Peyer's patch (tissue), 4 donors: ENCODE measurements at regions not wholly inside any gene's neighbourhood (a gene's known extent, or its start where the extent isn't known, plus 50 kb on each side); places are given as distances from the start of the nearest gene placed in this dataset.

ENCODE experiments used
- POLR2A ChIP-seq, 2 donors: fragments of 450-650 bp; IDR thresholded peaks; one replicate each; pipeline ENCODE4 v1.5.1; 2017; ENCODE audit warnings: antibody characterized with exemption in 2 of 2, mild to moderate bottlenecking in 2 of 2, moderate library complexity in 2 of 2
- TF ChIP-seq, protein P1 (sequence below), 6 experiments: fragments of 450-650 bp in 4 of 6; fragments of 200-600 bp in 2 of 6; sonication (generic) in 1 of 6; IDR thresholded peaks; one replicate each; pipeline ENCODE4 v1.5.1; 2017 to 2019; ENCODE audit warnings: antibody characterized with exemption in 6 of 6, mild to moderate bottlenecking in 3 of 6, moderate library complexity in 1 of 6

- TF ChIP-seq POLR2A (IDR thresholded peaks at IDR 0.05): no peak
- TF ChIP-seq, protein P1, sequence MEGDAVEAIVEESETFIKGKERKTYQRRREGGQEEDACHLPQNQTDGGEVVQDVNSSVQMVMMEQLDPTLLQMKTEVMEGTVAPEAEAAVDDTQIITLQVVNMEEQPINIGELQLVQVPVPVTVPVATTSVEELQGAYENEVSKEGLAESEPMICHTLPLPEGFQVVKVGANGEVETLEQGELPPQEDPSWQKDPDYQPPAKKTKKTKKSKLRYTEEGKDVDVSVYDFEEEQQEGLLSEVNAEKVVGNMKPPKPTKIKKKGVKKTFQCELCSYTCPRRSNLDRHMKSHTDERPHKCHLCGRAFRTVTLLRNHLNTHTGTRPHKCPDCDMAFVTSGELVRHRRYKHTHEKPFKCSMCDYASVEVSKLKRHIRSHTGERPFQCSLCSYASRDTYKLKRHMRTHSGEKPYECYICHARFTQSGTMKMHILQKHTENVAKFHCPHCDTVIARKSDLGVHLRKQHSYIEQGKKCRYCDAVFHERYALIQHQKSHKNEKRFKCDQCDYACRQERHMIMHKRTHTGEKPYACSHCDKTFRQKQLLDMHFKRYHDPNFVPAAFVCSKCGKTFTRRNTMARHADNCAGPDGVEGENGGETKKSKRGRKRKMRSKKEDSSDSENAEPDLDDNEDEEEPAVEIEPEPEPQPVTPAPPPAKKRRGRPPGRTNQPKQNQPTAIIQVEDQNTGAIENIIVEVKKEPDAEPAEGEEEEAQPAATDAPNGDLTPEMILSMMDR (IDR thresholded peaks at IDR 0.05): no peak
Measured at GRCh38 chr2:42920446-42921146, 128.2 kb upstream of the HAAO start.
